AML-193 (cell line): ENCODE measurements at regions not wholly inside any gene's neighbourhood (a gene's known extent, or its start where the extent isn't known, plus 50 kb on each side); places are given as distances from the start of the nearest gene placed in this dataset.
A peak's percentile ranks its signal among the peaks of the same experiment; 100 is the strongest.
"Not testable (repeated sequence)": the region's sequence is repeated elsewhere in the genome, so short reads cannot be mapped to it uniquely, and the experiment has no call there.

Source experiments
- DNase-seq, 2 experiments: peaks; one replicate each; lab custom pipeline; 2025; lab: John Stamatoyannopoulos, UW

DNA sequence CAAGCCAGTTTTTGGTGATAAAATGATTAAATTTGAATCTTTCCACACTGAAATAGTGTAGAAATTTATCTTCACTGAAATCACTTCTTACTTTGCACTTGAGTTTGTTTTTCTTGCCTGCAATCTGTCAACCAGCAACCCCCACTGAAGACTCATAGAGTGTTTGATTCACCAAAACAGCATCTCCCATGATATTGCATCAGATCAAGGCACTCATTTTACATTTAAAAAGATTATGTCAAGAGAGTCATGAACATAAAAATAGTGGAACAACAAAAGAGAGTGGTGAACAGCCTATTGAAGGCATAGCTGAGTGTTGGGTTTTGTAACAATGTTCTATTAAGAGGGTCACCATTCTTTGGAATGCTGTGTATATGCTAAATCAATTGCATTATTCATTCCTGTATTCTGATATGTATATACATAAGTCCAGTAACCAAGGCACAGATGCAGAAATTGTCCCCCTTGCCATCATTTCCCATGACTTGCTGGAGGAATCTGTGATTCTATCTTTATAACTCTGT is 1934.9 kb downstream of the ARAP2 start:
- DNase-seq = no peak

DNA sequence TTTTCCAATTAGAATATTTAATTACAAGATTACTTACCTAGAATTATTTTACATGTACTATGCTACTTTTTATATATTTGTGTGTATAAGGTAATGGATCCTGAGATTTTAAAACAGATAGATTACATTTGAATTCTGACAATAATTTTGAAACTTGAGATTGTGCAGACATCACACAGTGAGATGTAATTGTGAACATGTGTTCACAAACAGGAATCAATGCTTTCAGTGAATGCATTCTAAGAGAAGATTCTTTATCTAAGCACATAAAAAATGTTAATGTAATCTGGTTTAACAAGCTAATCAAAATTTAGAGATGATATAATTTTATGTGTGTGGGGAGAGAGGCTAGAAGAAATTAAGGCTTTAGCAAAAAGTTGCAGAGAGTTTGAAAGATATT is 1925.5 kb downstream of the ARAP2 start:
- DNase-seq = no peak

DNA sequence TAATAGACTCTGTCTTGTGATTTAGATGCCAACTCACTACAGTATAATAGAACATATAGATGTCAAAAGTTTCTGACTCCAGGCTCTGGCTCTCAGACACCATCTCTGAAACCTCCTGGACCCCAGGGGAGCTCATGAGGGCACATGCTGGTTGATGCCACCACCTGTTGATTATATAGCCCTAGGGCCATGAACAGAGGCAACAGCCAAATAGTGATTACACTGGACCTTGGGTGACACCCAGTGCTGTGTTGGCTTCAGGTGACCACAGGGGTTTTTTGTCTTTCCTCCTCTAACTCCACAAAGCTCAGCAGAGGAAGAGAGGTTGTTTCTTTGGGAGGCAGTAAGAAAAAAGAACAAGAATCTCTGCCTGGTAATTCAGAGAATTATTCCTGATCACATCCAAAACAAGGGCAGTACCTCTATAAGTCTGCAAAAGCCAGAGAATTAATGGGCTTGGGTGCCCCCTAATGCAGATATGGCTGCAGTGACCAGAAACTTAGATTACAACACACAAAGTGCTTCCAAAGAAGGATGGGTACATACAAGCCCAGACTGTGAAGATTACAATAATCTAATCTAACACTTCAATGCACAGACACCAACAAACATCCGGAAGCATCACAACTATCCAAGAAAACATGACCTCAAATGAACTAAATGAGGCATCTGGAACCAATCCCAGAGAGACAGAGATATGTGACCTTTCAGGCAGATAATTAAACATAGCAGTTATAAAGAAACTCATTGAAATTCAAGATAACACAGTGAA is 1920.6 kb downstream of the ARAP2 start:
- DNase-seq = no peak

DNA sequence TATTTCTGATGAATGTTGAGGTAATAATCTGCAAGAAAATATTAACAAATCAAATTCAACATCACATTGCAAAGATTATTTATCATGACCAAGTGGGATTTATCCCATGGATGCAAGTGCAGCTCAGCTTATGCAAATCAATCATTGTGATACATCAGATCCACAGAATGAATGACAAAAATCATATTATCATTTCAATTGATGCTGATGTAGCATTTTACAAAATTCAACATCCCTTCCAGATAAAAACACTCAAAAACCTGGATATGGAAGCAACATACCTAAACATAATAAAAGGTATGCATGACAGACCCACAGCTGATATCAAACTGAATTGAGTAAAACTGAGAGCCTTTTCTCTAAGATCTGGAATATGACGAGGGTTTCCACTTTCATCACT is 1915.4 kb downstream of the ARAP2 start:
- DNase-seq = no peak

DNA sequence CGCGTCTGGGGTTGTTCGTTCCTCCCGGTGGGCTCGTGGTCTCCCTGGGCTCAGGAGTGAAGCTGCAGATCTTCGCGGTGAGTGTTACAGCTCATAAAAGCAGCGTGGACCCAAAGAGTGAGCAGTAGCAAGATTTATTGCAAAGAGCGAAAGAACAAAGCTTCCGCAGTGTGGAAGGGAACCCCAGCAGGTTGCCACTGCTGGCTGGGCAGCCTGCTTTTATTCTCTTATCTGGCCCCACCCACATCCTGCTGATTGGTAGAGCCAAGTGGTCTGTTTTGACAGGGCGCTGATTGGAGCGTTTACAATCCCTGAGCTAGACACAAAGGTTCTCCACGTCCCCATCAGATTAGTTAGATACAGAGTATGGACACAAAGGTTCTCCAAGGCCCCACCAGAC is 1909.2 kb downstream of the ARAP2 start:
- DNase-seq = not testable (repeated sequence)

DNA sequence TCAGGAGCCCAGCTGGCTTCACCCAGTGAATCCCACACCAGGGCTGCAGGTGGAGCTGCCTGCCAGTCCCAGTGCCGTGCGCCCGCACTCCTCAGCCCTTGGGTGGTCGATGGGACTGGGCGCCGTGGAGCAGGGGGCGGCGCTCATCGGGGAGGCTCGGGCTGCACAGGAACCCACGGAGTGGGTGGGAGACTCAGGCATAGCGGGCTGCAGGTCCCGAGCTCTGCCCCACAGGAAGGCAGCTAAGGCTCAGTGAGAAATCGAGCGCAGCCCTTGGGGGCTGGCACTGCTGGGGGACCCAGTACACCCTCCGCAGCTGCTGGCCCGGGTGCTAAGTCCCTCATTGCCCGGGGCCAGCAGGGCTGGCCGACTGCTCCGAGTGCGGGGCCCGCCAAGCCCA is 1908.8 kb downstream of the ARAP2 start:
- DNase-seq = not testable (repeated sequence)

DNA sequence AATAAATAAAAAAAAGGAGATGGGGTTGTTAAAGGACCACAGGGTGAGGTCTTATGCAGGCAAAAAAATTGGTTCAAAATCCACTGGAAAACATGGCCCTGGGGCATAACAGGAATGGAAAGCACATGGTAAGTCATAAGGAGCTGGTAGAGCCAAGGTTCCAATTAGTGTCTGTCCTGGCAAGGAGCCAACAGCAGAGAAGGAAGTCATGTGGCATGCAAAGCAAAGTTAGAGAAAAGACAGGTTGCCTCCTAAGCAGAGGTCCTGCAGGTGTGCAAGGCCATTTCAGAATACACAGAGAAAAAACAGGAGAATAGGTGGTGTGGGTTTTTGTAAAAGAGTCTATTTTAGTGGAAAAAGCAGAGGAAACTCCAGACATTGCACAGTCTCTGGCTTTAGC is 1881.7 kb downstream of the ARAP2 start:
- no peak for DNase-seq

DNA sequence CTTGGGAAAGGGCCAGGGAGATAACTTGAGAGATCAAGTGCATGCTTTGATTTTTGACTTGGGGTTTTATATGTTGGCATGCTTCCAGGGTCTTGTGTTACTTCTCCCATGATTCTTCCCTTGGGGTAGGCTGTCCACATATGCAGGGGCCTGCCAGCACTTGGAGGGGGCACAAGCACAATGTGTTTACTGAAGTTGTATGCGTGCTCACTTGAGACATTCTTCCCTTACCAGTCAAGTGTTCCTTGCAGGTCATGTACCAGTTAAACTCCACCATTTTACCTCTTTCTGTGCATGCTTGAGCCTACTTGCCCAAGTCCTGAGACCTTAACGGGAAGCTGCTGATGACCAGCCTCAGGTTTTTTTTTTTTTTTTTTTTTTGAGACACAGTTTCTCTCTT is 1880.5 kb downstream of the ARAP2 start:
- DNase-seq = no peak

DNA sequence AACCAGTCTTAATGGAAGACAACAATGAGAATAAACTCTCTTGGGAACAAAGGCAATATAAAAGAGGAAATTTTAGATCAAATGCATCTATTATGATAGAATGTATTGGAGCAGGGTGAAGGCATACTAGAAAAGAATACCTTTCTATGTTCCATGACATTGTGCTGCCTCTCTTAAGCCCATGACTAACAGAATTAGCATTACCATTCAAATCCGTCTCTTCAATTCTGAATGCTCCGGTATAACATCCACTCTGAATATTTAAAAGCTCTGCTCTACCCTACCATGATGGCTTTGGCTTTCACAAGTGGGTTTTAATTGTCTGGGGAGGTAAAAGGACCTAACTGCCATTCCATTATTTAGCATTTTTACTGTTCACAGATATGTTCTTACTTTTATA is 1878.4 kb downstream of the ARAP2 start:
- no peak for DNase-seq

DNA sequence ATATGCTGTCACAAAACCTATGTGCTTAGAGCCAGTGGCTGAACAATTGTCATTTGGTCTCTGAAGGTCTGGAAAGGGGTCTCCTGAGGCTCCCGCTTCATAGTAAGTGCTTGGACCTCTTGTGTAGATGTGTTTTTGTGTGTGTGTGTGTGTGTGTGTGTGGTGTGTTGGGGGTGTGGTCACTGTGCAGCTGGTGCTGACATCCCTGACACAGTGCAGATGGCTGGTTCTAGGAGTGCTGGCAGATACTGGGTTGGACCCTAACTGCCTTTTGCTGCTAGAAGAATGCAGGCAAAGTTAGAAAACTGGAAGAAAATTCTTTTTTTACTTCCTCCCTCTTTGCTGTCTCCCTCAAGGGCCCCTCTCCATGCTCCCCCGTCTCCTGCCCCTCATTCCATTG is 1872.6 kb downstream of the ARAP2 start:
- DNase-seq = no peak

DNA sequence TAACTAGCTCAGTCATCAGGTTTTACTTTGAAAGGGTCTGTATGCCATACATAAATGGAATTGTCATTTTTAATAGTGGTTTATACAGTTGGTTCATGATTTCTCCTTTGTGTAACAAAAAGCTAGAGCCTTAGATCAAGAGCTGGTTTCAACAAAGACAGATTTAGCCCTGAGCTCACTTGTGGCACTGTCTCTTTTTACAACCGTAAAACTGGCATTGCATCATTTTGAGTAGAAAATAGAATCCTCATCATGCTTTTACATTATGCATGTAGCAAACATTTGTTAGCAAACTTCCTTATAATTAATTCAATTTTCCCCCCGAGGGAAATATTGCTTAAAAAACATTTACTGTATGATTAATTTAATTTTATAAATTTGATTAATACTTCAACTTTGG is 1871.5 kb downstream of the ARAP2 start:
- no peak for DNase-seq

DNA sequence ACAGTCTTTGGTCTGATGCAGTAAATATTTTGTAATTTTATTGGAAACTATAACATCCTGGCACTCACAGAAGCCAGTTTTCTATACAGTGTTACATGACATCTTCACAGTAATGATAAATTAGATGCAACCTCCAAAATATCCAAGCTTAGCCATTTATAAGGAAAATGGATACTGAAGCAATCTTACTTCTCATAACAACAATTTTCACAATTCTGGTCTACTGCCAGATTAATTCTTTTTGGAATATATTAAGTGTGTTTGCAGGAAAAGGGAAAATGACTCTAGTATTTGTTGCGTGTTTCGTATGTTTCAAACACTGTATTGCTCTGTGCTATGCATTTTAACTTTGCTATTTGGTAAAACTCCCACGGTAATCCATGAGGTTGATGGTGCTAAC is 1870.9 kb downstream of the ARAP2 start:
- DNase-seq = no peak

DNA sequence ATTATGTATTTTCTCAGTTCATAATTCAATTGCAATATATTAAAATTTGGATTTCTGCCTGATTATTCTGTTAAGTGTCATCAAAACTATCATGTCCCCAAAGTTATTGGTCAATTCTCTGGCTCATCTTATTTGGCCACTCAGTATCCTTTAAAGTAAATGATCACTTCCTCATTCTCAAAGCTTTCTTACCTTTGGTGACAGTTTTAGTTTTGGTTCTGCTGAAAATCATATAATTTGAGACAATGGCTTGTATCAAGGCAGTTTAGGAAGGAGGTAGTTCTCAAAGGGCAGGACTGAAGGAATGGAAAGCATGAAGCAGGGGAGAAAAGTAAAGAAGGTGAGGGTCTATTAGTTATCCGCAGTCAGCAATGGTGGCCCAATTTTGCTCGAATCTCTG is 1832.1 kb downstream of the ARAP2 start:
- DNase-seq = no peak

DNA sequence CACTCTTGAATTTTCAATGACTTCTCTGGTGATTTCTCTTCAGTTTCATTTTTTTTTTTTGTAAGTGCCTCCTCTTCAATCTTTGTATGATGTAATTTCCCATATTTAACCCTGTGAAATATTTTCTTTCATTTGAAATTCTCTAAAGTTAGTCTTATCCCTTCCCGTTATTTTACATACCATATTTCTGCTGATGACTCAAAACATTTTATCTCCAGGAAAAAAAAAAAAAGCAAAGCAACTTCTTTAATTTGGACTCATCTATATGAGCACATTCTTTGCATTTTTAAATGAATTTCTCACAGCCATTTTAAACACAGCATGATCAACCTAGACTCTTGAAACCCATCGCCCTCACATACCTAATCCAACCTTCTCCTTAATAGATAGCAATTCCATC is 1831.4 kb downstream of the ARAP2 start:
- DNase-seq = no peak

DNA sequence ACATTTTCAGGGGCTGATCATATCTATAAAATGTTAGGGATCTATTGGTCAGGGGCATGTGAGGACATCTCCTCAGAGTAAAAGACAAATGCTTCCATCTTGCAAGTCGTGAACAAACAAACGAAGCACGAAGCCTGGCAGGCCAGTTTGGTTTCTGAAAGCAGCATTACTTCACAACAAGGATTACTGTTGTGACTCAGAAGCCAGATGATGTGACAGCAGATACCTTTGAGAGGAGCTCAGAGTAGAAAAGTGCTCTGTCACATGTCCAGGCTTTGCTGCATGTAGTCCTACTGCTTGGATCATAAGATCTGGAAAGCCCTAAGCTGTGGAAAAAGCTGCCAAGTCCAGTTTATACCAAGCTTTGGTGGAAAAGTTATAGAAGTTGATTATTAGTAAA is 1827.2 kb downstream of the ARAP2 start:
- no peak for DNase-seq

DNA sequence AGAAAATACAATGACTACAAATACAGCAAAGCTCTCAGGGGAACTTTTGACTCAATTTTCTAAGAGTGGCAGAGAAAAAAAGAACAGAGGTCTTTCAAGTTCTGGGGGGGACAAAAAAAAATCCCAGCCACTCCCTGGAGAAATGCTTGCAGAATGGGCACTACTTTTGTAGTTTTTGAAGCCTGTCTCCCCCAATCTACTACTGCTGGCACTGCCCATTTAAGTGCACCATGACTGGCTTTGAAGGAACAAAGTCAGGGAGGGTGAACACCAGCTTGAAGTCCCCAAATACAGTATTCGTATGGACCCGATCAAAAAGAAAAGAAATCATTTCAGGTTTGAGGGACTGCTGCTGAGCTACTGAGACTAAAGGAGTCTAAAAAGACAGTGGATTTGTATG is 1824.4 kb downstream of the ARAP2 start:
- no peak for DNase-seq

DNA sequence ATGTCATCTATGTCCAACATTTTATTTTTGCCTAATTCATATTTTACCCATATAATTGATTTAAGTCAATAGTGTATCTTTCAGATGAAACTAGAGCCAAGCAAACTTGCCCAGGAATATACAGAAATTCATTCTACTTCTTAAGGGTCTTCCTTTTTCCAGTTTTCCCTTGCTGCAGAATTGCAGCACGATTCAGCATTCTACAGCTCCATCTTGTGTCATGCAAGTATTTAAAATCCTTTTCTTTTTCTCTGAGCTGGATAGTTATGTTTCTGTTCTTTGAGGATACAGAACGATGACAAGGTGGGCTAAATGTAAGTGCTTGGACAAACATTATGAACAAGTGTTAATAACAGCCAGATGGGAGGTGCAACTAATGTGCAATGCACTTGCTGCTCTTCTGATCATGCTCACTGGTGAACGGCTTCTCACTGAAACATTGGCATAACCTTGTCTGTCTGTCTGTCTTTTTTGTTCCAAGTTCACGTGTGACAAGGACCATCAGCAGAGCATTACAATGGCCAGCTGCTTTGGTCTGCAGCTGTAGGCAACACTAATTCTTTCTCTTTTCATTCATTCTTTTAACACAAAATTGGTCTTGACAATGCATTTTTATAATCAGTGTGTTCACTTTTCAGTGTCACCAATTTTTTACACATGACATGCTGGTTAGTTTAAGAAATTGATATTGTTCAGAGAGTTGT is 1821.7 kb downstream of the ARAP2 start:
- DNase-seq = no peak

DNA sequence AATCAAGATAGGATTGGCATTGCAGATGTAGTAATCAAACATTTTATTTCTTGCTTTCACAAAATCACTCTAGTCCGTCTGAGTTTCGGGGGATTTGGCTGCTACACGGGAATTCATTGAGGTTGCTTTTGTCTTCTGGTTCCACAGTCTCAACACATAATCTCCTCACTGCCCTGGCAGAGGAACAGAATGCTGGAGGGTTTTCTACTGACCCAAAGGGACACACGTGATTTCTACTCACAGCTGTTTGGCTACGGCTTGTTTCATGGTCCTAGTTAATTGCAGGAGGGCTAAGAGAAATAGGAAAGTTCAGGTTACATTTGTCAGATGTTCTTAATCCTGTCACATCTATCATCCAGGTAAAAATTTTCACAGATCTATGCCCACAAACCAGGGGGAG is 1811.6 kb downstream of the ARAP2 start:
- no peak for DNase-seq

DNA sequence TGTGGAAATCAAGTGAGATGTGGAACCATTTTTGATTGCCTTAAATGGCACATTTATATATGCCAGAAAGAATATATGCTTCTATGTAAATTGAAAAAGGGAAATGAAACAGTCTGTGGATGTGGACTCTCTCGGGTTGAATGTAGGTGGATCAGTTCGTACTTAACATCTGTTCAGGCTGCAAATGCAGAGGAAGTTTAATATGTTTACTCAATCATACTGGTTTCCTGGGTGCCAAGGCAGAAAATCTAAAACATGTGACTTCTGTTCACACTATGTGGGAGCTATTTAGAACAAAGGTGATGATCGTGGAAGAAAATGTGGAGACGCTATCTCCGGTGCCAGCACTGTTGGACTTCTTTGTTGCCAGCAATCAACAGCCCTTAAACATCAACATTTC is 1809.9 kb downstream of the ARAP2 start:
- peak in 1 of 2 experiments; percentile 11 for DNase-seq

DNA sequence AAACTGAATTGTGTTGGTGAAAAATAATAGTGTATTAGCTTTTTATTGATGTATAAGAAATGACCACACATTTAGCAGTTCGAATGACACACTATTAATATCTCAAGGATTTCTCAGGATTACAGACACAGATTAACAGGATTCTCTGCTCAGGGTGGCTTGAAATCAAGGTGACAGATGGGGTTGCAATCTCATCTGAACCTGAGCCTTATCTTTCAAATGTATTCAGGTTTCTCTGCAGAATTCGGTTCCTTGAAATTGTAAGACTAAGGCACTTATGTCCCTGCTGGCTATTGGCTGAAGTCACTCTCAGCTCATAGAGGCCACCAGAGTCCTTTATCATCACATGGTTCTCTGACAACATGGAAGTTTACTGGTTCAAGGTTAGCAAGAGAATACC is 1780.1 kb downstream of the ARAP2 start:
- DNase-seq = no peak

DNA sequence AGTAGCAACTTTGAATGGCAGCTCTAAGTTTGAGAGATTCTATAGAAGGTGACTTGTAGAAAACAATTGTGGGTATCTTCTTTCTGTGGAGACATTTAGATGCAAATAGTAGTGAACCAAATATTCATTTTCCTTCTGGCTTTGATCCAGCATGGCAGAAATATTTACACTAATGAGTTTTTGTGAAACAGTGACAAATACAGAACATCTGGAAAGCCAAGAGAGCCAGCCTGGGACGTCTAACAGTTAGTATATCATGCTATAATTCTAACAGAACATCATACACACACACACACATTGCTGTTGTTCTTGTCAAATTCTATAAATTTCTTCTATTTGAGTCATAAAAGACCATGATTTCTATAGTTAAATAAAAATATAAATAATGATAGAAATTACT is 1777.9 kb downstream of the ARAP2 start:
- DNase-seq = no peak

DNA sequence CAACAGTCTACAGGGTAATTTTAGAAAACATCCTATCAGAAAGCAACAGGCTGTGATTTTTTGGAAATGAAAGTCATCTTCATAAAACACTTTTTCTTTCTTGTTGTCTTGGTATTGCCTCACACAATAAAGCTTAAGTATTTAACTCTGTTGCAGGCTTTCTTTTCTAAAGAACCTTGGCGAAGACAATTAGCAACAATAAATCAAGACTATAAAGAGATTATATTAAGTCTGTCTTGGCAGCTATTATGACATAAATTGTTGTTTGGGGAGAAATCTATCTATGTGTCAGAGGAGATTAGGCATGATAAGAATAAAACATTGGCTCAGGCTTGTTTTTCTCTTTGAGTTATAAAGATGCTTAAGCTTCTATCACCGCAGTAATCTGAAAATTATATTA is 1774.8 kb downstream of the ARAP2 start:
- DNase-seq = no peak

DNA sequence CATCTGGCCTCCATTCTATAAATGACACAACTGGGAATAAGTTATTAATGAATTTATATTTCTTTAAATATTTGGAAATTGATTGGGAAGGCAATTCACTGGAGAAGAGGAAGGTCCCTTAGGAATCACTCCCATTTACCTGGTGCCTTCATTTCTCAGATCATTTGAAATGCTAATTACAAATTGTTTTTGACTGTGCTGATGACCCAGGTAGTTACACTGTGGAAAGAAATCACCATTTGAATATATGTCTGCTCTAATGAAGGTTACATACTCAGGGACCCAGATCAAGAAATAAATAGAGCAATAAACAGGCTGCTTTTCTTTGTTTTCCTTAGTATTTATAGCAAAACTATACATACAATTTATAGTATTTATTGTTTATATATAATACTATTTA is 1759.1 kb downstream of the ARAP2 start:
- DNase-seq = no peak
